Lung (tissue), 11 donors: ENCODE measurements at regions not wholly inside any gene's neighbourhood (a gene's known extent, or its start where the extent isn't known, plus 50 kb on each side); places are given as distances from the start of the nearest gene placed in this dataset.

Experiments
- ATAC-seq: fragments of 200-7000 bp; cut with Tn5 transposase; one replicate; pipeline ENCODE4 v1.9.1; 2020; ENCODE audit warnings: moderate number of reproducible peaks; ENCODE audit not compliant: insufficient read depth, low FRiP score
- DNase-seq, 3 donors: peaks; one replicate each; pipeline ENCODE4 v3.0.0-alpha.2; 2013 to 2017
- H3K27ac ChIP-seq, 2 donors: one replicate each; pipeline ENCODE4 v1.5.1; 2013; ENCODE audit warnings: mild to moderate bottlenecking in 2 of 2, moderate library complexity in 2 of 2, control low read depth in 1 of 2, inconsistent platforms in 1 of 2, low read depth in 1 of 2, low read length in 1 of 2
- H3K27me3 ChIP-seq, 3 donors: one replicate each; pipeline ENCODE4 v1.5.1; 2013; ENCODE audit warnings: low read length in 2 of 3; ENCODE audit not compliant: control insufficient read depth in 3 of 3, insufficient read depth in 3 of 3
- H3K36me3 ChIP-seq, 4 donors: one replicate each; pipeline ENCODE4 v1.5.1; 2013; ENCODE audit warnings: low read length in 4 of 4, mild to moderate bottlenecking in 1 of 4, moderate library complexity in 1 of 4; ENCODE audit not compliant: control insufficient read depth in 4 of 4, insufficient read depth in 4 of 4
- H3K4me1 ChIP-seq, 5 donors: one replicate each; pipeline ENCODE4 v1.5.1; 2013; ENCODE audit warnings: low read length in 5 of 5, mild to moderate bottlenecking in 2 of 5, moderate library complexity in 1 of 5; ENCODE audit not compliant: control insufficient read depth in 5 of 5, insufficient read depth in 5 of 5
- H3K4me3 ChIP-seq: one replicate; pipeline ENCODE4 v1.5.1; 2013; ENCODE audit warnings: mild to moderate bottlenecking, control low read depth, moderate library complexity
- H3K9ac ChIP-seq, 2 donors: one replicate each; pipeline ENCODE4 v1.5.1; 2013; ENCODE audit warnings: low read length in 2 of 2, control low read depth in 1 of 2; ENCODE audit not compliant: insufficient read depth in 1 of 2
- H3K9me3 ChIP-seq, 4 donors: one replicate each; pipeline ENCODE4 v1.5.1; 2013; ENCODE audit warnings: low read length in 3 of 4, mild to moderate bottlenecking in 1 of 4, moderate library complexity in 1 of 4; ENCODE audit not compliant: control insufficient read depth in 4 of 4, insufficient read depth in 3 of 4
- CTCF ChIP-seq: IDR thresholded peaks from 2 replicates; pipeline ENCODE4 v1.5.1; 2012; ENCODE audit warnings: mild to moderate bottlenecking; ENCODE audit errors: control extremely low read depth, extremely low read depth
- WGBS, 2 donors: extraction: QIAGEN DNeasy Blood & Tissue Kit; methylation state at CpG; one replicate each; pipeline ENCODE4 v1.1.7; 2013; 5-methylcytosine and 5-hydroxymethylcytosine counted together
- donor health status: control.
- donor health status: control.
- donor health status: Bipolar disorder and iron deficiency.
- donor health status: healthy.
- donor health status: DM: yes; HTN: yes; CAD: no.

GRCh38 chr14:29220566-29220965 is 454.0 kb downstream of the FOXG1 start:
- DNase-seq (no peak), ATAC-seq (no peak)
- Histone ChIP-seq H3K36me3 (no peaks in the 10 kb centered on the region), H3K27me3 (peaks cover 0 to 11% (median 0%) of the 10 kb centered on the region in 3 donors), H3K9ac (no peak overlapping the region), H3K4me1 (no peaks in the 10 kb centered on the region), H3K27ac (no peak overlapping the region), H3K4me3 (no peak overlapping the region), H3K9me3 (no peaks in the 10 kb centered on the region)
- WGBS, 2 donors = 44 to 69% methylated on average over 3 of the region's 3 CpGs
- TF ChIP-seq CTCF = no peak

GRCh38 chr14:29222006-29222405 is 455.4 kb downstream of the FOXG1 start:
- TF ChIP-seq CTCF = no peak
- Histone ChIP-seq H3K36me3 (no peaks in the 10 kb centered on the region), H3K9me3 (no peaks in the 10 kb centered on the region), H3K27me3 (peaks cover 0 to 11% (median 0%) of the 10 kb centered on the region in 3 donors), H3K27ac (no peak overlapping the region), H3K4me1 (no peaks in the 10 kb centered on the region), H3K4me3 (no peak overlapping the region), H3K9ac (no peak overlapping the region)
- ATAC-seq (no peak), DNase-seq (no peak)
- 26 to 31% methylated on average over 1 of the region's 1 CpG for WGBS, 2 donors

DNA sequence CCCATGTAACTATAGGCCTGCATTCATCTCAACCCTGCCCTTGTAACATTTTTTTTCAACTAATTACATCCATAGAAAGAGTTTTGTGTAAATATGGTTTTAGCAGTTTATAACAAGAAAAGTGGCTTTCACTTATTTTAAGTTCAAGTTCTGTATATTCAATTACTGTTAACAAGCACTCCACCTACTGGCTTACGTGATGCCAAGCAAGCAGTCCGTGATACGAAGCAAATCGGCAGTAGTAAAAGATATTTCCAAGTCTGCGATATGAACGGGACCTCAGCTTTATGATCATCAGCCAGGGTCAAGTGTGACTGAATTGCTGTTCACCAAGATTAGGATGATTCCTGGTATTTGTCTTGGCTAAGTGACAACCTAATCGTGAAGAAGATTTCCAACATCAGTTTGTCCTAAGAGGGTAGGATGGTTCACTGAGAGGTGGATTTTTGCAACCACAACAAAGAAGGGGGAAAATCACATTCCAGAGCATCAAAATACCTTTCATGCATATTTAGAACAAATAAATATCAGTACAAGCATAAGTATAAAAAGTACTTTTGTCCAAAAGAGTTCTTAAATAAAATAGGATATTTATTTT is 456.2 kb downstream of the FOXG1 start:
- Histone ChIP-seq H3K9ac (no peak overlapping the region), H3K9me3 (no peaks in the 10 kb centered on the region), H3K36me3 (no peaks in the 10 kb centered on the region), H3K27me3 (peaks cover 0 to 11% (median 0%) of the 10 kb centered on the region in 3 donors), H3K4me1 (no peaks in the 10 kb centered on the region), H3K4me3 (no peak overlapping the region), H3K27ac (no peak overlapping the region)
- whole genome bisulfite sequencing, 2 donors = 6 to 12% methylated on average over 7 of the region's 7 CpGs
- ATAC-seq = no peak
- peak; percentile 26 to 62 (median 42) for DNase-seq
- no peak for TF ChIP-seq CTCF

DNA sequence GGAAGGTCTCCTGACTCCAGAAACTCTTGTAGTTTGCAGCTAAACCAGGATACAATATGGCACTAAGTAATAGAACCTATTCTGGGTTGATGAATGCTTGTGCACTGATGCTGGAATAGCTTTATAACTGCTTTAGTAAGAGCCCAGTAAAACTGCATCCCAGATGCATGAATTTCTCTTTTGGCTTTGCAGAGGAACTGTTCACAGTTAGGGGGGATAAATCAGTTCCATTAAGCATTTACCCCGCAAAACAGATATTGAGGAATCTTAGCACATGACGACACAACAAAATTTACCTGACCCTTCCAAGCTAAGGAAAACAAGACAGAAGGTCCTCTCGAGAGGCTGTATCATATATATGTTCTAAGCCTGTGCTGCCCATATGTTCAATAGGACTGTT is 457.4 kb downstream of the FOXG1 start:
- DNase-seq = no peak
- H3K36me3 ChIP-seq = no peaks in the 10 kb centered on the region
- H3K27me3 ChIP-seq = peaks cover 0 to 11% (median 0%) of the 10 kb centered on the region in 3 donors
- H3K9me3 ChIP-seq = no peaks in the 10 kb centered on the region
- H3K4me3 ChIP-seq = no peak overlapping the region
- H3K9ac ChIP-seq = no peak overlapping the region
- TF ChIP-seq CTCF = no peak
- 82 to 84% methylated on average over 3 of the region's 3 CpGs for WGBS, 2 donors
- no peaks in the 10 kb centered on the region for H3K4me1 ChIP-seq
- no peak for ATAC-seq
- no peak overlapping the region for H3K27ac ChIP-seq
